Keratinocyte (primary cell): ENCODE measurements at regions not wholly inside any gene's neighbourhood (a gene's known extent, or its start where the extent isn't known, plus 50 kb on each side); places are given as distances from the start of the nearest gene placed in this dataset.

Experiments
- CTCF ChIP-seq, 3 experiments: IDR thresholded peaks in 1 of 3; conservative IDR thresholded peaks in 1 of 3; optimal IDR thresholded peaks in 1 of 3; 2 replicates in 2 of 3; 3 replicates in 1 of 3; pipeline versions ENCODE3 to v1.5.1; 2011; ENCODE audit warnings: low read length in 3 of 3, mild to moderate bottlenecking in 3 of 3, moderate library complexity in 2 of 3, control low read depth in 1 of 3, inconsistent platforms in 1 of 3; ENCODE audit not compliant: insufficient read depth in 2 of 3; ENCODE audit errors: extremely low read depth in 1 of 3
- EZH2 ChIP-seq: IDR thresholded peaks from one replicate; pipeline ENCODE4 v1.6.1; 2012; ENCODE audit warnings: inconsistent platforms, mild to moderate bottlenecking, low read length, moderate library complexity

DNA sequence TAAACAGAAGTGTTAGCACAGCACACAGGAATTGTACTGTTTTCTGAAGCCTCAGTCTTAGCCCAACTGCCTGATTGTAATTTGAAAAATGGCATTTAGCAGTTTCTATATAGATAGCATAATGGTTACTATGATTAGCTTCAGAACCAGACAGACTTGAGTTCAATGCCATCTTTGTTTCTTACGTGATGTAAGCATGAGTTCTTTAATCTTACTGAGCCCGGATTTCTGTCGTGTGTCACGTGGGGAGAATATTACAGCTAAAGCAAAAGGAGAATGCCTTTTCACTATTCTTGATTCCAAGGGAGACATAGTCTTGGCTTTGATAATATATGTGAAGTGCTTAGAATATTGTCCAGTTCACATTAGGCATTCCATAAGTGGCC, 407.3 kb downstream of the STIM2 start:
- TF ChIP-seq CTCF (optimal IDR thresholded peaks at IDR 0.05 in 1 of 3, IDR thresholded peaks at IDR 0.05 in 1 of 3, conservative IDR thresholded peaks at IDR 0.05 in 1 of 3; ENCODE audit: extremely low read depth in 1 of 3, insufficient read depth in 2 of 3, low read length in 3 of 3): no peak
- no peak for TF ChIP-seq EZH2
